Fibroblast of mammary gland (primary cell): ENCODE measurements at regions not wholly inside any gene's neighbourhood (a gene's known extent, or its start where the extent isn't known, plus 50 kb on each side); places are given as distances from the start of the nearest gene placed in this dataset.
"Not testable (repeated sequence)": the region's sequence is repeated elsewhere in the genome, so short reads cannot be mapped to it uniquely, and the experiment has no call there.

Experiments used
- DNase-seq: peaks from one replicate; pipeline ENCODE4 v3.0.0-alpha.2; 2010; ENCODE audit warnings: low read depth
- H3K4me3 ChIP-seq: 2 replicates; pipeline ENCODE4 v1.5.1; 2011; ENCODE audit warnings: low read depth, mild to moderate bottlenecking, low read length, moderate library complexity; ENCODE audit not compliant: control insufficient read depth
- CTCF ChIP-seq: conservative IDR thresholded peaks from 2 replicates; pipeline ENCODE4 v1.5.1; 2011; ENCODE audit warnings: low read depth, low read length, inconsistent platforms; ENCODE audit not compliant: control insufficient read depth, insufficient read depth

- no peak for TF ChIP-seq CTCF
- H3K4me3 ChIP-seq: no peak overlapping the region
- DNase-seq: no peak
Measured at GRCh38 chr7:82672078-82672477, 228.5 kb upstream of the CACNA2D1 start.

GRCh38 chr7:82669141-82669540 lies 225.6 kb upstream of the CACNA2D1 start:
- no peak for DNase-seq
- TF ChIP-seq CTCF: no peak
- H3K4me3 ChIP-seq: no peak overlapping the region

GRCh38 chr7:82668676-82669075 lies 225.1 kb upstream of the CACNA2D1 start:
- no peak for TF ChIP-seq CTCF
- no peak overlapping the region for H3K4me3 ChIP-seq
- no peak for DNase-seq

- no peak overlapping the region for H3K4me3 ChIP-seq
- no peak for TF ChIP-seq CTCF
- no peak for DNase-seq
Measured at GRCh38 chr7:82665966-82666507, 222.5 kb upstream of the CACNA2D1 start.

GRCh38 chr7:82655965-82656364 lies 212.4 kb upstream of the CACNA2D1 start:
- no peak for DNase-seq
- no peak for TF ChIP-seq CTCF
- no peak overlapping the region for H3K4me3 ChIP-seq

GRCh38 chr7:82650095-82650494 lies 206.5 kb upstream of the CACNA2D1 start:
- DNase-seq, H3K4me3 ChIP-seq: not testable (repeated sequence)

- no peak overlapping the region for H3K4me3 ChIP-seq
- TF ChIP-seq CTCF: no peak
- DNase-seq: no peak
Measured at GRCh38 chr7:82633592-82633991, 190.0 kb upstream of the CACNA2D1 start.
